Hematopoietic multipotent progenitor cell treated with erythropoietin and hydrocortisone succinate and interleukin-3 and kit ligand, for 6 days (in vitro differentiated cells): ENCODE measurements at regions not wholly inside any gene's neighbourhood (a gene's known extent, or its start where the extent isn't known, plus 50 kb on each side); places are given as distances from the start of the nearest gene placed in this dataset.
"Not testable (repeated sequence)": the region's sequence is repeated elsewhere in the genome, so short reads cannot be mapped to it uniquely, and the experiment has no call there.

ENCODE experiments used
- DNase-seq: peaks from one replicate; pipeline ENCODE4 v3.0.0-alpha.2; 2015

DNA sequence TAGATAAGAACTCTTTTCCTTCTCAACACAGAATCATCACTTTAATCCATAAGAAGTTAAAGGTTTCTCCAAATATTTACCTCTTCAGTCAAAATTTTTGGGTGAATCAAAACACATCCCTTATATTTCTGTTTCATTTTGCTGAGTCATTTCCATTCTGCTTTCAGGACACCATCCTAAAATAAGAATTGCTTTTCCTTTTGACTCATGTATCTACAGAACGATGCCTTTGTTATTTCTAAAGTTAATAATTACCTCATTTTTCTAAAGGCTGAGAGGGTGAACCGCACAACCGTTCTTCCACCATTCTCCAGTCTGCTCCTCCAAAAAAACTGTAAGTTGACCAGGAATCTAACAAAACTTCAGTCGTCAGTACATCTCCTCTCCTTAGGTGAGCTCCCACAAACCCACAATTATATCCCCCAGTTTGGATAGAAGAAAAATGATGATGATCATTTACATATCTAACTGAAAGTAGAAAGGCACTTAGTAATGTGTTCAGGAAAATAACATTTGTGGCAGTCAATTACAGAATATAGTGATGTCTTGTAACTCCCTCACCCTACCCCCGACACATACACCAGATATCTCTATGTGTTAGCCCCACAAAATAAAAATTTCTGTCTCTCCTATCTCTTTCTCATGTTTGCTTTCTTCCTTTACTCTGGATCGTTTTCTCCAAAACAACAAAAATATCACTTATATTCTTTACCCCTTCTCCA lies 162.5 kb downstream of the RAD51AP2 start:
- no peak for DNase-seq

DNA sequence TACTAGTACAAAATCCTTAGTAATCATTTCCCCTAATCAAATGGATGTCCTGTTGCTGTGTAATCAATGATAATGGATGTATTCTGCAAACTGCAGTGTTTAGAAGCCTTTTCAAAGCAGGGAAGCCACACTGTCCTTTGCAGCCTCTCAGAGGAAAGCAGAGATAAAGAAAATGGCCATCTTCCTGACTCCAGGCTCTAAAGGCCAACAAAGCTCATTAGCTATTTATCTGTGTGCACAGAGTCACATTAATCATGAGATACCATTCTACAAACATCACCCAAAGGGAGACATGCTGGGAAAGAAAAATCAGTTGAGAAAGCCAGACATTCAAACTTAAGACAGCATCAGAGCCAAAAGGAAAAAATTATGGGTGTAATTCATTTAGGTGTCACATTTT lies 165.0 kb downstream of the RAD51AP2 start:
- DNase-seq, result no peak

DNA sequence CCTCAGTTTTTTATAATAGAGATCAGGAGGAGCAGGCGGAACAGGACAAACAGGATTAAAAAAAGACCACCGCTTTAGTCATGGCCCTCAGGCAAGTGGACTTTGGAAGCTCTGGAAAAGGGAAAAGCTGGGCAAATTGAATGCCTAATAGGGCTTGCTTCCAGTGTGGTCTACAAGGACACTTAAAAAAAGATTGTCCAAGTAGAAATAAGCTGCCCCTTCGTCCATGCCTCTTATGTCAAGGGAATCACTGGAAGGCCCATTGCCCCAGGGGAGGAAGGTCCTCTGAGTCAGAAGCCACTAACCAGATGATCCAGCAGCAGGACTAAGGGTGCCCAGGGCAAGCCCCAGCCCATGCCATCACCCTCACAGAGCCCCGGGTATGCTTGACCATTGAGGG lies 175.5 kb downstream of the RAD51AP2 start:
- not testable (repeated sequence) for DNase-seq

DNA sequence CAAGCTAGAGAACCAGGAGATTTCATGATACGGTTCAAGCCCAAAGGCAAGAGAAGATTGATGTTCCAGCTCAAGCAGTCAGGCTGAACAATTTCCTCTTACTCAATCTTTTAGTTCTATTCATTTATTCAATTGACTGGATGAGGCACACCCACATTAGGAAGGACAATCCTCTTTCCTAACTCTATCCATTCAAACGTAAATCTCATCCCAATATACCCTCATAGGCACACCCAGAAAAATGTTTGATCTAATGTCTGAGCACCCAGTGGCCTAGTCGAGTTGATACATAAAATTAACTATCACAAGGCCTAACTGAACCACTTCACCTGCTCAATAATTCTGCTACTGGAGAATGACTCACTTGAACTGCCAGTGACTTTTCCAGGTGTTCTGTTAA lies 180.7 kb downstream of the RAD51AP2 start:
- no peak for DNase-seq

DNA sequence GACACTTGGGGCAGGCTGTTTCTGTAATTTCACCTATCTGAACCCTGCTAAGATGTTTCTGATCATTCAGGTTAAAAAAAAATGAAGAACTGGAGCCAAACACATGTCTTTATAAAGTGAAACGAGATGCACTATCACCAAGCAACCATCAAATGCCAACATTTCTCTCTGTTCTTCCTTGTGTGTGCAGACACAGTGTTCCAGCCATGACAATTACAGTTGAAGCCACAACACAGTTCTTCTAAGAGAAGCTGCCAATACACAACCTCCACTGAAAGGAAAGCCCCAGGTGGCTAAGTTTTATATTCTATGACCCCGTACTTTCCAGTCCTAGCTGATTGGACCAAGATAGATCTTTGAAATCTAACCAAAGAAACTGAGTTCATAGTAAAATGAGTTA lies 181.8 kb downstream of the RAD51AP2 start:
- no peak for DNase-seq

DNA sequence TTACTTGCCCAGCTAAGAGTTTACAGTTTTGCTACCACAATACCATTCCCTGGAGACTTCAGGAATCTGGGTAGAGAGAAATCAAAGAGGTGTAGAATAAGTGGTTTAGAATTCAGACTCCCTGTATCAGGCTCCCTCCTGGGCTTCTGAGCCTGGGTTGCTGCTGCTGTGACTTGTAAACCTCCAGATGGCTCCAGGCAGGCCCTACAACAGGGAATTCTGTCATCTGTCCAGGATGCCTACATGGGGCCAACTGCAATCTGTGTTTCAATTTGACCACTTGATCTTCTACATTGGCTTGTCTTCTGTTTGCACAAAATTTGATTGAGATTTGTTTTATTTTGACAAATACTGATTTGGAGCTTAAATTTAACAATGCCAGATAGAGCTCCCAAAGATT lies 183.9 kb downstream of the RAD51AP2 start:
- DNase-seq, result no peak

DNA sequence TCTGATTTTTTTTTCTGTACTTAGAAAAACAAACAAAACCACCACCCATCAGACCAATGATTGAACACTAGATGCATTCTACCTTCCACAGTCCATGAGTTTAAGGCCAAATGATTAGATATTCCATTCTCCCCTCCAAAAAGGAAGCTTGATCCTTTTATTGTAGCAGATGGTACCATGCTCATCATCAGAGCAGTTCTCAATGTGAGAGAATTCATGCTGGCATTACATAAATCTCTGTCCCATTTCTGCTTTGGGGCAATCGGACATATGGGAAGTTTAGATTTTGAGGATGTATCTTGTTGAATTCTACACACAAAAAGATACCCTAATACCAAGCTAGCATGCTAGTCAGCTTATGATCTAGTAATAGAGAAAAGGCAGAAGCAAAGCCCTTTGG lies 186.6 kb downstream of the RAD51AP2 start:
- no peak for DNase-seq

DNA sequence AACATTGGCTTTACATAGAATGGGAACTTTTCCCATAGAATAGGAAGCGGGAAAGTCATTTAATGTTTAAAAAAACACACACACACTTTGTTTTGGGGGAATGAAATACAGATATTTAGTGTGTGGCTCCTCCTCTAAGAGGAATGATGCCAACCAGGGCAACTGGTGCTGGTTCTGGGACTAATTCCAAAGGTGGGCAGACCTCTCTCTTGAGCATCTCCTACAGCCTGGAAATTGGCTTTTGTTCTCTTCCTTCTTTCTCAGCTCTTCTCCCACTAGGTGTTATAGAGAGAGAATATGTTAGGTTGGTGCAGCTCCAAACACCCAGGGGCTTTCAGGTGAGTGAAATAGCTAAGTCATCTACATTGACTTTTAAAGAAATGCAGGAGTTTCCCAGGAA lies 190.1 kb downstream of the RAD51AP2 start:
- no peak for DNase-seq

DNA sequence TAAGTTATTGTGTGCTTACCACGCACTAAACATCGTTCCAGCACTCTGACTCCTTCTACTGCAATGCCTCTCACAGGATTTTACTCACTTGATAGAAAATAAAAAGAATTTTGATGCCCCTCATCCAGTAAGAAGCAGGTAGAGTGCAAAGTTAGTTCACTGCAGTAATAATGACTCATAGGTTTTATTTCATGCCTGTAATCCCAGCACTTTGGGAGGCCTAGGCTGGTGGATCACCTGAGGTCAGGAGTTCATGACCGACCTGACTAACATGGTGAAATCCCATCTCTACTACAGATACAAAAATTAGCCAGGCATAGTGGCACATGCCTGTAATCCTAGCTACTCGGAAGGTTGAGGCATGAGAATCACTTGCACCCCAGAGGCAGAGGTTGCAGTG lies 190.6 kb downstream of the RAD51AP2 start:
- no peak for DNase-seq

DNA sequence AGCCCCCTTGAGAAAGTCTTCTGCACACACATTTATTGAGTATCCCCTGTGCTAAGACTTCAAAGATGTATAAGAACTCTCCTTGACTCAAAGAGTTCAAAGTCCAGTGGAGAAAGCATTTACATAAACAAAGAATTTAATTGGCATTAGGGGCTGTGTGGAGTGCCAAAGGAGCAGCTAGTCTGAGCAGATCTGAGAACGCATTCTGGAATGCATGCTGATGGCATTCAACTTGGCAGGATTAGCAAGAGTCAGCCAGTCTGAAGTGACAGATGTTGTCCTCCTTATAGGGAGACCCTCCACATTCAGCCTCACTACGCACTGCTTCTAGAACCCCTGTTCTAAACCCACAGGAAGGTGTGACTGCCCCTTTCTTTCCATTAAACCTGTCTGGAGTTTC lies 191.5 kb downstream of the RAD51AP2 start:
- DNase-seq, result no peak

DNA sequence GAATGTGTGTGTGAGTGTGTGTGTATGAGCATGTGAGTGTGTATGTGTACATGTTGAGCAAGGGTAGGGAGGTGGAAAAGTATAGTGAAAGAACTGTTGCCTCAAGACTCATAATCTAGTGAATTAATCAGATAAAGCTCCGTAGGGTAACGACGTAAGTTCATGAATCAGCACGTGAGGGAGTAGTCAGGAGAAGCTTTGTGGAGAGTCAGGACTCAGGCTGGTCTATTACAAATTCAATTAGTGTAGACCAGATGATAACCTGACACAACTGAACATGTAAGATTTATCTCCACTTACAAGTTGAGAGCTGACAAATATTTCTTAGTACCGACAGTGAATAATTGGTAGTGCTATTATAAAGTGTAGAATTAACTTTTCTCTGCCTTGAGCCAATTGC lies 194.5 kb downstream of the RAD51AP2 start:
- DNase-seq, result peak; percentile 11

DNA sequence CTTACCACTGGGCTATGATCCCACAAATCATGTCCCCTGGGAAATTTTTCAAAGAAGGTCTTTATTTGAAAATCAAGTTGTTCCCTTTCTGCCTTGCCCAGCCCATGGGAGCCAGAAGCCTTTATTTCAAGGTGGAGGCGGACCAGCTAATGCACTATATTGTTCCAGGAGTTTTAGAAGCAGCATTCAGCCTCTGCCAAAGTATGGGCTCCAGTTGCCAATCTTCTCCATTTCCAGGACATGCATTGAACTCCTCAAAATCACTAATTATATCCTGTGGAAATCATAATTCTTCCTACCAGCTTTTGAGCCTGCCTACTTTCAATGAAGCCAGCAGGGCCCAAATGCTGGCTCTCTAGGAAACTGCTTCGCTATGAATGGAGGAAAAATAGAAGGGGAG lies 195.8 kb downstream of the RAD51AP2 start:
- DNase-seq, result no peak

DNA sequence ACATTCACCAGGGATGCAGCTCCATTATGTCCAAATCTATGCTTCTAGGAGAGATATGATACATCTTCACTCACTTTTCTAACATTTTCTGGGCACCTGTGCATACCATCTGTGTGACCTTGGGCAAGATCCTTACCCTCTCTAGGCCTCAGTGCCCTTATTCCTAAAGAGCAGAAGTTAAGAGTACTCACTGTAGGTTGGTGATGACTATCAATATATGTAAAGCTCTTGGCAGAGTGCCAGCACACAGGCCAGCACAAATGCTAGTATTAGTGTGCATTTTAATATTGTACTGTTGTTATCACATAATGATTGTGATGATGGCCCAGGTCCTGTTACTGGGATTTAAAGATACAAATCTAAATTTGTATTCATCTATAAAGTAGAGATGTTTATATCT lies 199.2 kb downstream of the RAD51AP2 start:
- DNase-seq, result peak; percentile 49

DNA sequence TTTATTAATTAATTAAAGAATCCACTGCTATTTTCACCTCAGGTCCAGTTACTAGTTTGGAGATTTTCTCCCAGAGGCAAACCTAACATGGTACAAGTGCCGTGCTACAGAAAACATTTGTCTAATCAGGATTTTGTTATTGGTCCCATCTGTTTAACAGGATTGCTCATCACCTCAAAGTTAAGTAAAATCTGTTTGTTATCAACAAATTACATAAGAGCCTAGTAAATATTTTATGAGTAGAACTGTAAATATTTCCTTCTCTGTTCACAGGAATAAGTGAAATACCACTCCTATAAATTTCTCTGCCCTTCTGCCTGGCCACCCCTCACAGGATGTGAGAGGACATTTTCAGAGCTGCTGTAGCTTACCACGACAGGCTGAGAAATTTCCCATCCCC lies 200.2 kb downstream of the RAD51AP2 start:
- DNase-seq, result no peak

DNA sequence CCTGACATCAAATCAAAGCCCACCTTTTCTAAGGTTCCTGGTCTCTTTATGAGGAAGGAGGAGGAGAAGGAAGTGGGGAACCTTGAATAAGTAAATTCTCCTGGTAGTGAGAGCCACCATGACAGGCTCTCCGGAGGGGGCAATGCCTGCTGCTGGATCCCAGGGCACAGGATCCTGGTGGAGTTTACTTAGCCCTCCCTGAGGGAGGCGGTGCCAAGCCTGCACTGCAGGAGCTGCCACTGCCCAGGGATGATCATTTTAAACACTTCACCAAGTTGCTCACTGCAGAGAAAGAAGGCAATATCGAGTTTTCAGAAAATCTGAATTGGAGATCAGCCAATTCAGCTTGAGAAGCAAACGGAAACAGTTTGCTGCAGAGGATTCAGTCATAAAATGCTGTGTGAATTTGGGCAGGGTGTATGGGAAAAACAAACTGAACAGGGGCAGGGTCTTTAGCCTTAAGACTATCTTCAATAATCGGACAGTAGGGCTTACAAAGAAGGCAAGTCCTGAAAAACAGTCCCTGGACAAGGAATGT lies 200.7 kb downstream of the RAD51AP2 start:
- DNase-seq, result peak; percentile 11

DNA sequence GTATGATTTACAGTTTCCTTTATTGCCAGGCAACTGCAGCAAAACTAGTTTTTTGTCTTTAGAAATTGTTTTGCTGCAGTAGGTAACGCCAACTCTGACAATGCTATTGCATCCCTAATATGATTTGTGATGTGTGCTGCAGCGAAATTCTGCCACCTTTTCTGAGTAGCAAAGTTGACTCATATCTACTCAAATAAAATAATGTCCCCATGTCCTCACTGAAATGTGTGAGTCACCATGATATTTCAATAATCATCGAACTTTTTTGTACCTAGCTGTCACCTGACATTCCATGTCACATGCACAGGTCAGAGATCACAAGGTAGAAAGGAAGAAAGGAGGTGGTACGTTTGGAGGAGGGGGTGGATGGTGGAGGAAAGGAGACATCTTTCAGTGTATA lies 205.0 kb downstream of the RAD51AP2 start:
- DNase-seq, result no peak

DNA sequence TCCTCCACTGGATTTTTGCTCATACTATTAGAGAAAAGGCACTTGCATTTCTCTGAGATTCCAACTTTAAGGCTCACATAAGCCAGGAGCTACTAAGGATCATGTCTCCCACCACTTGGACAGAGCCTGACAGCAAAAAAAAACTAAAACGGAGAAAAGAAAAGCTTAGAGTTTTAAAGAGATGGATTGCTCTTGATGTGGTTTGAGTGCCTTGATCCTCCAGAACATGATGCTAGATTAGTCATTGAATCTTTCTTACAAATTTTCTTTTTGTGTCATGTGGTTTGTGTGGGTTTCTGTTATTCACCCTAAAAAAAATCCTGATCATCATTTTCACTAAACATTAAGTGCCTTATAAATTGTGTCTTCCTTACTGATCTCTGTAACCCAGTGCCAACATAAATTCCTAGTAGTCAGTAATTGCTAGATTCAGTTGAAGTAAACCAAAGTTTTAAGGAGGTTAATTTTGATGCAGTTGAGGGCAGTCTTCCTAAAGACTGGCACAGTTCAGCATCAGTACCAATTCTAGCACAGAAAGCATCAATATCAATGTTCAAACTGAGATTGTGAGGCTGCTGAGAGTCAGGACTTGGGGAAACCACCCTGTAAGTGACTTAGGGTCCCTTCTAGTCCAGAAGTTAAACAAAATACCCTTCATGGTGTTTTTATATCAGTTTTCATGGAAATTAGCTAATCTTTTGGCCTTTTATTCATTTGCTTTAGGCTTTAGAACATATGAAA lies 206.3 kb downstream of the RAD51AP2 start:
- DNase-seq, result no peak

DNA sequence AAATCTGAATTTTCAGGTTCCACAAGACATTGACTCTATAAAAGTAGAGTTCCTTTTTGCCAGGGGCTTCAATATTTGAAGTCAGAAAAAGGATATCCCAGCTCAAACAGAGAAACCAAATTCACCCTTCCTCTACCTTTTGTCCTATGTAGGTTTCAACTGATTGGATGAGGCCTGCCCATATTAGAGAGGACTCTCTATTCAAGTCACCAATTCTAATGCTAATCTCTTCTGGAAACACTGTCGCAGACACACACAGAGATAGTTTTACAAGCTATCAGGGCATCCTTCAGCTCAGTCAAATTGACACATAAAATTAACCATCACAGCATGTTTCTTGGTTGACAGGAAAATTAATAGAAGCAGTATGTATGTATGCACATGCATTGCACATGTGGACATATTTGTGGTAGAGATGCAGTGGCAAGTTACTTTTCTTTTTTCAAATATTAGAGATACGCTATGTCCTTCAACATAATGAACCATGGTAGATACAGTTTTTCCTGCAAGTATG lies 207.1 kb downstream of the RAD51AP2 start:
- DNase-seq, result no peak

DNA sequence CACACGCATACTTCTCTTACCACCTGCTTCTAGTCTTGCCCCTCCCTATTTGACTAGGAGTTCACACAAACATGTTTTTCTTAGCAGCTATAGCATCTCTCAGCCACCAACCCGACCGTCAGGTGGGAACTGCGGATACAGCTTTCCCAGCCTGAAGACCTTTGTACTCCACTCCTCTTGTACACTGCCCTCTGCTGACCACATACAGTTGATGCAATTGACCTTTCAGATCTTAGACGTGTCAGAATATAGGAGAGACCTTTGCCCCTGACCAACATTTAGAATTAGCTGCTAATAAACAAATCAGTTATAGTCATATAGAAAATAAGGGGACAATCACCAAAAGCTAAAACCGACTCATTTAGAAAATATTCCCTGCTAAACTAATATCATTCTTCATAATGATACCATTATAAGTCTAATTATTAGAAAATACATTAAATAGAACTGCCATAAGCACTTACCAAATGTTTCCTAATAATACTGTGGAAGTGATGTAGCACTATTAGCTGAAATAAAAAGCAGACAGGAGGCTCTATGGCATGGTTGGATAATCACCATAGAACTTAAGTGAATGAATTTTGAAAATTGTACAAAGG lies 208.4 kb downstream of the RAD51AP2 start:
- DNase-seq, result peak; percentile 80

DNA sequence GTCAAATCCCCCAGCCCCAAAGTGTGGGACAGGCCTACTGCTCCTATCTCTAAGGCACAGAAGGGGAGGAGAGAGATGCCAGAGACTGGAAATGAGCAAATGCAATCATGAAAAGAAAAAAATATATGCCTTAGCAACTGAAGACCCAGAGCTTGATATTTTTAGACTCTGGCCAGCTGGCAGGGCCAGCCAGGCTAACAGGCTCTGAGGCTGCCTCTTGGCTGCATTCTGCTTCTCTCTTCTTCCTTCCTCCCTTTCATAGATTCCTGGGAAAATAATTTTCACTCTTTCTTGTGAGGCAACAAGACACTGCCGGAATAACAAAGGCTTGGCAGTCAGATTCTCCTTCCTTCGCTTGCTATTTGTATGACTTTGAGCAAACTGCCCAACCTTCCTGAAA lies 209.1 kb downstream of the RAD51AP2 start:
- DNase-seq, result no peak

DNA sequence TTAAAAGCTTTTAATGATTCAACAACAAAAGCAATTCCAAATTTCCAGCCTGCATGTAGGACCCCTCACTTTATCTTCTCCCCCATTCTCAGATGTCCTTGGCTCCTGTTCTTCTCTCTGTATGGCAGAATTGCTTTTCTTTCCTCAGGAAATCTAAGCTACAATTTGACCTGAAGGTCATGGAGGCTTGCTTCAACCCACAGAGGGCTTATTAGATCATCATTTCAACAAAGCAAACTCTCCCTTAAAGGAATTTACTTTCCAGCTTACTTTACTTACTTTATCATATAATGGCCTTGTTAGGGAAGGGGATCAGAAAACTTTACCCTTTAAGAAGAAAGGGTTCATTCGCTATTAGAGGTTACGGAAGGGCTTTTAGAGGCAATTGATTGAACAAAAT lies 211.5 kb downstream of the RAD51AP2 start:
- no peak for DNase-seq

DNA sequence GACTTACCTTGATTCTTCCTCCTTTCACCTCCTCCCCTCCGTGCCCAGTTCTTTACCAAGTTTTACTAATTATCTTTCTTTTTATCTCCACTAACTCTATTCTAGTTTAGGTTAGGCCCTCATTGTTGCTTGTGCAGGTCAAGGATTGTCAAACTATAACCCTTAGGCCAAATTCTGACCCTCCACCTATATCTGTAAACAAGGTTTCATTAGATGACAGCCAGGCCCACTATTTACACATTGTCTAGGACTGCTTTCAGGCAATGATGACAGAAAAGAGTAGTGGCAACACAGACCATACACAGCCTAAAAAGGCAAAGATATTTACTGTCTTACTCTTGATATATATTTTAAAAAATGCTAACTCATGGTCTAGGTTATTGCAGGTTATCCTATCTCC lies 212.0 kb downstream of the RAD51AP2 start:
- DNase-seq, result no peak

DNA sequence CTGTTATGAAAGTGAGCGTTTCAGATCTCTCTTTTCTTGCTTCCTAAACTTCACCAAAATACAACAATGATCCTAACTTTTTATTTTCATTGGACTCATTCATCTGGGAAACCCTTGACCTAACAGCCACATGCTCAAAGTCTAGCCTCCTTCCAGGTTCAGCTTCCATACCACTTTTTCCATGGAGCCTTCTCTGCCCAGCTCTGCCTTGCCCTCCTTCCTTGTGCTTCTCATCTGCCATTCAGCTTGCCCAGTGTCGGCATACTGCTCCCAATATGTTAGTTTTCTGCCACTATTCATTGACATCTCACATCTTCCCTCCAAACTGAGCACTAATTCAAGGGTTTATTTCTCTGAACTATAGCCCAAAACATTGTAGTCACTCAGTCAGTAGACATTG lies 214.7 kb downstream of the RAD51AP2 start:
- DNase-seq, result no peak

DNA sequence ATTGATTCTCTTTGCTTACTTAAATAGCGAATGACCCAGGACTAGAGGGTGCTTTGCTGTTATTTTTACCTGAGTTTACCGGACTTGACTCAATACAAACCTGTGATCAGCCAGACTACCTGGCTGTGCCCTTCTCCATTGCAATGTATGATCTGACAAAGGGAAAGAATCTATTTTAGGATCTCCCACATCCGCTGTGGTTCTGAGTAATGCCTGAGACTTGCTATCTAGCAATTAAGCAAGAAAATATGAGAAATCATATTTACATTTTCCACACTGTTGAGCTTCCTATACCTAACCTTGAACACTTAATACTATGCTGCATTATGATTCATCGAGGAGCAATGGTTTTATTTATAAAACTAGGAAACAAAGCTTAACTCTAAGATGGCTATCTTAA lies 215.2 kb downstream of the RAD51AP2 start:
- no peak for DNase-seq
